Breast epithelium (tissue), 4 donors: ENCODE measurements at regions not wholly inside any gene's neighbourhood (a gene's known extent, or its start where the extent isn't known, plus 50 kb on each side); places are given as distances from the start of the nearest gene placed in this dataset.

Experiments
- DNase-seq, 2 donors: peaks; one replicate each; pipeline ENCODE4 v3.0.0-alpha.2; 2019; ENCODE audit warnings: low spot score in 2 of 2
- H3K27ac ChIP-seq, 2 donors: fragments of 200-600 bp; sonication (generic) in 1 of 2; one replicate each; pipeline ENCODE4 v1.5.1; 2016 to 2019; ENCODE audit warnings: mild to moderate bottlenecking in 1 of 2
- H3K27me3 ChIP-seq, 2 donors: fragments of 200-600 bp; sonication (generic) in 1 of 2; one replicate each; pipeline versions ENCODE4 v1.5.1 to v1.6.0; 2017 to 2019; ENCODE audit warnings: control low read depth in 1 of 2, mild to moderate bottlenecking in 1 of 2
- H3K36me3 ChIP-seq: fragments of 200-600 bp; one replicate; pipeline ENCODE4 v1.5.1; 2019
- H3K4me1 ChIP-seq, 2 donors: fragments of 200-600 bp; sonication (generic); one replicate each; pipeline ENCODE4 v1.5.1; 2016 to 2019; ENCODE audit warnings: control low read depth in 1 of 2
- H3K4me3 ChIP-seq, 3 donors: fragments of 200-600 bp; sonication (generic); 1 replicate in 2 of 3; 2 replicates in 1 of 3; pipeline ENCODE4 v1.5.1; 2016 to 2019; ENCODE audit warnings: mild to moderate bottlenecking in 3 of 3, moderate library complexity in 2 of 3
- H3K9me3 ChIP-seq, 2 donors: fragments of 200-600 bp; sonication (generic) in 1 of 2; one replicate each; pipeline ENCODE4 v1.5.1; 2016 to 2019; ENCODE audit warnings: control low read depth in 1 of 2
- POLR2A ChIP-seq: fragments of 450-650 bp; IDR thresholded peaks from one replicate; pipeline ENCODE4 v1.6.1; 2016; ENCODE audit warnings: antibody characterized with exemption, mild to moderate bottlenecking, moderate library complexity
- POLR2AphosphoS5 ChIP-seq, 3 donors: sonication (generic); formaldehyde crosslinking; IDR thresholded peaks; one replicate each; pipeline ENCODE4 v1.6.1; 2017; ENCODE audit warnings: antibody characterized with exemption in 3 of 3
- intact Hi-C: fragments of 100-400 bp; cut with DNase I; formaldehyde crosslinking; loops from one replicate; pipeline ENCODE4 v1.15.1; 2023; ENCODE audit warnings: low total_unique reads
- TF ChIP-seq, protein P1 (sequence below), 3 donors: fragments of 450-650 bp; IDR thresholded peaks; one replicate each; pipeline ENCODE4 v1.5.1; 2016 to 2017; ENCODE audit warnings: antibody characterized with exemption in 3 of 3, mild to moderate bottlenecking in 3 of 3, moderate library complexity in 3 of 3

- intact Hi-C loops, result loop anchor here (2.0 kb wide), 1 partner anchor 68 kb away; no protein-coding TSS in a partner anchor
- no peaks in the 10 kb centered on the region for H3K36me3 ChIP-seq
- no peaks in the 10 kb centered on the region for H3K27me3 ChIP-seq
- TF ChIP-seq POLR2A (no peak), POLR2AphosphoS5 (IDR thresholded peaks at IDR 0.05) (no peak)
- TF ChIP-seq, protein P1, sequence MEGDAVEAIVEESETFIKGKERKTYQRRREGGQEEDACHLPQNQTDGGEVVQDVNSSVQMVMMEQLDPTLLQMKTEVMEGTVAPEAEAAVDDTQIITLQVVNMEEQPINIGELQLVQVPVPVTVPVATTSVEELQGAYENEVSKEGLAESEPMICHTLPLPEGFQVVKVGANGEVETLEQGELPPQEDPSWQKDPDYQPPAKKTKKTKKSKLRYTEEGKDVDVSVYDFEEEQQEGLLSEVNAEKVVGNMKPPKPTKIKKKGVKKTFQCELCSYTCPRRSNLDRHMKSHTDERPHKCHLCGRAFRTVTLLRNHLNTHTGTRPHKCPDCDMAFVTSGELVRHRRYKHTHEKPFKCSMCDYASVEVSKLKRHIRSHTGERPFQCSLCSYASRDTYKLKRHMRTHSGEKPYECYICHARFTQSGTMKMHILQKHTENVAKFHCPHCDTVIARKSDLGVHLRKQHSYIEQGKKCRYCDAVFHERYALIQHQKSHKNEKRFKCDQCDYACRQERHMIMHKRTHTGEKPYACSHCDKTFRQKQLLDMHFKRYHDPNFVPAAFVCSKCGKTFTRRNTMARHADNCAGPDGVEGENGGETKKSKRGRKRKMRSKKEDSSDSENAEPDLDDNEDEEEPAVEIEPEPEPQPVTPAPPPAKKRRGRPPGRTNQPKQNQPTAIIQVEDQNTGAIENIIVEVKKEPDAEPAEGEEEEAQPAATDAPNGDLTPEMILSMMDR (IDR thresholded peaks at IDR 0.05), result no peak
- H3K4me1 ChIP-seq, result peaks cover 0 to under 1% of the 10 kb centered on the region in 2 donors
- H3K4me3 ChIP-seq, result no peak overlapping the region
- DNase-seq, result no peak
- H3K27ac ChIP-seq, result no peak overlapping the region
- H3K9me3 ChIP-seq, result no peaks in the 10 kb centered on the region
These were observed 146.8 kb upstream of the PRKCQ start for GRCh38 chr10:6726924-6727323.

- no peaks in the 10 kb centered on the region for H3K36me3 ChIP-seq
- TF ChIP-seq, protein P1 (IDR thresholded peaks at IDR 0.05), result no peak
- TF ChIP-seq POLR2AphosphoS5 (IDR thresholded peaks at IDR 0.05) (no peak), POLR2A (no peak)
- no peaks in the 10 kb centered on the region for H3K9me3 ChIP-seq
- no peaks in the 10 kb centered on the region for H3K27me3 ChIP-seq
- intact Hi-C loops, result no loop called here
- H3K27ac ChIP-seq, result peak overlapping the region; percentile 63 to 86
- H3K4me1 ChIP-seq, result peaks cover 0 to 6% of the 10 kb centered on the region in 2 donors
- no peak for DNase-seq
- no peak overlapping the region for H3K4me3 ChIP-seq
These were observed 142.5 kb upstream of the PRKCQ start for GRCh38 chr10:6722616-6723004.

DNA sequence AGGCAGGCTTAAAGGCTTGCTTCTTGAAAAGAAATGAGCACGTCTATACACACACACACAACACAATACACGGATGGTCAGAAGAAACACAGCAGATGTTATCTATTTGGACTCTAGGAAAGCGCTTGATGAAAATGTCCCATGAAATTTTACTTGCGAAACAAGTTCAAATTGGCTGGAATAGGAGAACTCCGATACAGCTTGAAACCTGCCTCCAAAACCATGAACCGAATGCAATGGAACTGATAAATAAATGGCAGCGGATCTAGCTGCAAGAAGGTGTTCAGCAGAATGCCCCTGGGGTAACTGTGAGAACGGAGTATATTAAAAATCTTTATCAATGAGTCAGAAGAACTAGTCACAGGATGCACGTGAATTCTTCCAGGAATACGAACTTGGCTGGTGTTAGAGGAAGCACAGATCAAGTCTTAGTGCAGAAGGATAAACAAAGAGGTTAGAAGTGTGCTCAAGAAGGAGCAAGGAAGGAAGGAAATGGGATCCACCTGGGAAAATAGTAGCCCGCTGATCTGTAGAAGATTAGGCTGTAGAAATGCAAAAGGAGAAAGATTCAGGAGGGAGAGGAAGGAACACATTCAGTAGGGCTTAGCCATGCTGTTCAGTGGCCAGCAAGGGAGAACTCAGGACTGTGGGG, 142.0 kb upstream of the PRKCQ start:
- peak overlapping the region in 1 of 3 donors; percentile 31 for H3K4me3 ChIP-seq
- no peaks in the 10 kb centered on the region for H3K9me3 ChIP-seq
- TF ChIP-seq, protein P1 (IDR thresholded peaks at IDR 0.05), result no peak
- TF ChIP-seq POLR2A (no peak), POLR2AphosphoS5 (IDR thresholded peaks at IDR 0.05) (peak in 1 of 3 donors; percentile 30)
- intact Hi-C loops, result no loop called here
- H3K27me3 ChIP-seq, result no peaks in the 10 kb centered on the region
- H3K4me1 ChIP-seq, result peaks cover 0 to 6% of the 10 kb centered on the region in 2 donors
- DNase-seq, result peak in 1 of 2 donors; percentile 32
- H3K36me3 ChIP-seq, result no peaks in the 10 kb centered on the region
- H3K27ac ChIP-seq, result peak overlapping the region; percentile 63 to 86

DNA sequence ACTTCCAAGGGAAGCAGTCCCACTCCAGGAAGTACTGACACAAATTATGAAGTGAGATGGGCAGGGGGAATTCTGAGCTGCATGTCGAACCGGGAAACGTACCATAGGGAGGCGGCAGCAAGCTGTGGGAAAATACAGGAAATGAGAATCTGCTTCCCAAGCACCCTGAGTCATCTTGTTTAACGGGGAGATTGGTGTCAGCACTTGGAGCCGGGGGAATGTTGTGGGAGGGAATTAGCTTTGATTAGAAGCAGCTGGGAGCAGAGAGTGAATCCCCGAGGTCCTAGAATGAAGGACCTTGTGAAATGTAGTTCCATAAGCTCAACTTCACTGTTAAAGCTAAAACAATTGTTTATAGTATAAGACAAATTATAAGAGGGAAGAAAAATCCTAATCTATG, 141.4 kb upstream of the PRKCQ start:
- Histone ChIP-seq H3K36me3 (no peaks in the 10 kb centered on the region), H3K27me3 (no peaks in the 10 kb centered on the region), H3K4me1 (peaks cover 0 to 6% of the 10 kb centered on the region in 2 donors), H3K9me3 (no peaks in the 10 kb centered on the region), H3K27ac (peak overlapping the region; percentile 63 to 86), H3K4me3 (peak overlapping the region in 1 of 3 donors; percentile 31)
- DNase-seq, result no peak
- intact Hi-C loops, result no loop called here
- TF ChIP-seq, protein P1 (IDR thresholded peaks at IDR 0.05), result no peak
- TF ChIP-seq POLR2A, result no peak
- TF ChIP-seq POLR2AphosphoS5 (IDR thresholded peaks at IDR 0.05), result no peak

DNA sequence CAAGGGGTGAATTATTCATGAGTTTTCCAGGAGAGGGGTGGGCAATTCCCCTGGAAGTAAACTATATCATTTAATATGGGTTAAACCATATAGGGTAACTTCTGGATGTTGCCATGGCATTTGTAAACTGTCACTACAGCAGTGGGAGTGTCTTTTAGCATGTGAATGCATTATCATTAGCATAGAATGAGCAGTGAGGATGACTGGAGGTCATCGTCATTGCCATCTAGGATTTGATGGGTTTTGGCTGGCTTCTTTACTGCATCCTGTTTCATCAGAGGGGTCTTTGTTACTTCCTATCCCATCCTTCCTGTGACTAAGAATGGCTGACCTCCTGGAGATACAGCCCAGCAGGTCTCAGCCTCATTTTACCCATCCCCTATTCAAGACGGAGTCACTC, 139.5 kb upstream of the PRKCQ start:
- intact Hi-C loops, result no loop called here
- no peaks in the 10 kb centered on the region for H3K27me3 ChIP-seq
- H3K27ac ChIP-seq, result no peak overlapping the region
- TF ChIP-seq POLR2AphosphoS5 (IDR thresholded peaks at IDR 0.05), result no peak
- no peak for TF ChIP-seq POLR2A
- TF ChIP-seq, protein P1 (IDR thresholded peaks at IDR 0.05), result no peak
- no peaks in the 10 kb centered on the region for H3K9me3 ChIP-seq
- H3K4me3 ChIP-seq, result no peak overlapping the region
- DNase-seq, result no peak
- H3K4me1 ChIP-seq, result peaks cover 0 to 6% of the 10 kb centered on the region in 2 donors
- H3K36me3 ChIP-seq, result no peaks in the 10 kb centered on the region
